ENCODE measurements at regions not wholly inside any gene's neighbourhood (a gene's known extent, or its start where the extent isn't known, plus 50 kb on each side); places are given as distances from the start of the nearest gene placed in this dataset.
"Not testable (repeated sequence)": the region's sequence is repeated elsewhere in the genome, so short reads cannot be mapped to it uniquely, and the experiment has no call there.

GRCh38 chr1:46878173-46878782, 63.0 kb downstream of the CYP4A11 start:
- DNase-seq = peak; percentile 44

GRCh38 chr1:46876093-46876492, 65.2 kb downstream of the CYP4A11 start:
- DNase-seq = not testable (repeated sequence)

Data from hematopoietic multipotent progenitor cell treated with erythropoietin and hydrocortisone succinate and interleukin-3 and kit ligand, for 8 days (in vitro differentiated cells).